HEK293 (cell line): ENCODE measurements at regions not wholly inside any gene's neighbourhood (a gene's known extent, or its start where the extent isn't known, plus 50 kb on each side); places are given as distances from the start of the nearest gene placed in this dataset.

Source experiments
- CTCF ChIA-PET: fragments of 350-600 bp; formaldehyde crosslinking; extraction: SDS; loops from one replicate; lab custom pipeline; 2021; ENCODE audit warnings: antibody characterized with exemption; lab: Yijun Ruan, JAX
- POLR2A ChIA-PET: fragments of 300-600 bp; formaldehyde crosslinking; extraction: SDS; loops from one replicate; lab custom pipeline; 2020; ENCODE audit warnings: antibody characterized with exemption, inconsistent platforms; lab: Yijun Ruan, JAX
- H3K27ac ChIP-seq: fragments of 200-500 bp; sonication (Bioruptor generic); 2 replicates; pipeline ENCODE4 v1.5.1; 2014; ENCODE audit warnings: low read depth, low read length, control low read depth, inconsistent platforms; ENCODE audit errors: extremely low read depth
- H3K36me3 ChIP-seq, 2 experiments: fragments of 200-500 bp in 1 of 2; sonication (Bioruptor generic) in 1 of 2; 1 replicate in 1 of 2; 2 replicates in 1 of 2; pipeline ENCODE4 v1.5.1; 2014 to 2017; ENCODE audit warnings: inconsistent platforms in 2 of 2, low read length in 2 of 2; ENCODE audit not compliant: control insufficient read depth in 2 of 2, insufficient read depth in 1 of 2
- H3K4me1 ChIP-seq: fragments of 200-500 bp; sonication (Bioruptor generic); 2 replicates; pipeline ENCODE4 v1.5.1; 2014; ENCODE audit warnings: mild to moderate bottlenecking, low read length, inconsistent platforms; ENCODE audit not compliant: control insufficient read depth, insufficient read depth
- H3K4me3 ChIP-seq: 2 replicates; pipeline ENCODE4 v1.5.1; 2011; ENCODE audit warnings: low read depth, mild to moderate bottlenecking, control low read depth, low read length, moderate library complexity
- H3K9me3 ChIP-seq: fragments of 200-500 bp; sonication (Bioruptor generic); 2 replicates; pipeline ENCODE4 v1.5.1; 2014; ENCODE audit warnings: low read depth, low read length, inconsistent platforms; ENCODE audit not compliant: control insufficient read depth, insufficient read depth
- FEZF1 ChIP-seq: fragments of 450-650 bp; formaldehyde crosslinking; IDR thresholded peaks from 2 replicates; pipeline ENCODE4 v1.5.1; 2016; ENCODE audit warnings: missing biosample characterization, missing genetic modification characterization
- MEIS1 ChIP-seq: sonication (generic); formaldehyde crosslinking; IDR thresholded peaks from 2 replicates; pipeline ENCODE4 v1.8.1; 2022; ENCODE audit warnings: missing genetic modification reagents, mild to moderate bottlenecking, borderline replicate concordance
- SP2 ChIP-seq: fragments of 450-650 bp; formaldehyde crosslinking; IDR thresholded peaks from 2 replicates; pipeline ENCODE4 v1.5.1; 2016; ENCODE audit warnings: missing biosample characterization, missing genetic modification characterization
- TRIM28 ChIP-seq: IDR thresholded peaks from 2 replicates; pipeline ENCODE4 v1.6.1; 2011; ENCODE audit warnings: low read length, control low read depth, borderline replicate concordance
- WT1 ChIP-seq: fragments of 450-650 bp; formaldehyde crosslinking; IDR thresholded peaks from 2 replicates; pipeline ENCODE4 v1.5.1; 2016; ENCODE audit warnings: missing biosample characterization, missing genetic modification characterization
- ZNF202 ChIP-seq: fragments of 450-650 bp; formaldehyde crosslinking; IDR thresholded peaks from 2 replicates; pipeline ENCODE4 v1.5.1; 2016; ENCODE audit warnings: missing biosample characterization, missing genetic modification characterization, borderline replicate concordance
- ZNF214 ChIP-seq: fragments of 450-650 bp; formaldehyde crosslinking; IDR thresholded peaks from 2 replicates; pipeline ENCODE4 v1.5.1; 2017; ENCODE audit warnings: missing biosample characterization, mild to moderate bottlenecking, missing genetic modification characterization, borderline replicate concordance
- ZNF274 ChIP-seq, 2 experiments: fragments of 200-500 bp in 1 of 2; fragments of 450-650 bp in 1 of 2; sonication (Bioruptor generic) in 1 of 2; formaldehyde crosslinking in 1 of 2; IDR thresholded peaks; 2 replicates each; pipeline versions ENCODE4 v1.5.1 to v1.6.1; 2014 to 2016; ENCODE audit warnings: borderline replicate concordance in 1 of 2, inconsistent platforms in 1 of 2, low read length in 1 of 2, missing biosample characterization in 1 of 2, missing genetic modification characterization in 1 of 2
- ZNF544 ChIP-seq: fragments of 450-650 bp; formaldehyde crosslinking; IDR thresholded peaks from 2 replicates; pipeline ENCODE4 v1.5.0; 2017; ENCODE audit warnings: missing biosample characterization, missing genetic modification characterization
- ZNF549 ChIP-seq: fragments of 450-650 bp; IDR thresholded peaks from 2 replicates; pipeline ENCODE4 v1.5.1; 2018; ENCODE audit warnings: missing biosample characterization, missing genetic modification characterization, mild to moderate bottlenecking, inconsistent platforms, moderate library complexity
- ZNF555 ChIP-seq: fragments of 450-650 bp; formaldehyde crosslinking; conservative IDR thresholded peaks from 2 replicates; pipeline ENCODE4 v1.5.1; 2017; ENCODE audit warnings: missing biosample characterization, mild to moderate bottlenecking, missing genetic modification characterization, inconsistent platforms
- ZNF624 ChIP-seq: fragments of 450-650 bp; formaldehyde crosslinking; IDR thresholded peaks from 2 replicates; pipeline ENCODE4 v1.5.1; 2017; ENCODE audit warnings: missing biosample characterization, missing genetic modification characterization
- ZNF670 ChIP-seq: fragments of 450-650 bp; formaldehyde crosslinking; IDR thresholded peaks from 2 replicates; pipeline ENCODE4 v1.5.1; 2016; ENCODE audit warnings: missing biosample characterization, missing genetic modification characterization, low read depth
- ZNF76 ChIP-seq: fragments of 450-650 bp; formaldehyde crosslinking; IDR thresholded peaks from 2 replicates; pipeline ENCODE4; 2016; ENCODE audit warnings: low read depth, missing biosample characterization, missing genetic modification characterization, borderline replicate concordance
- ZNF768 ChIP-seq: fragments of 450-650 bp; formaldehyde crosslinking; IDR thresholded peaks from 2 replicates; pipeline ENCODE4 v1.5.1; 2018; ENCODE audit warnings: missing biosample characterization, mild to moderate bottlenecking, missing genetic modification characterization
- ZNF792 ChIP-seq: fragments of 450-650 bp; formaldehyde crosslinking; IDR thresholded peaks from 2 replicates; pipeline ENCODE4 v1.5.1; 2016; ENCODE audit warnings: missing biosample characterization, missing genetic modification characterization
- ZNF830 ChIP-seq: fragments of 450-650 bp; IDR thresholded peaks from 2 replicates; pipeline ENCODE4 v1.5.0; 2018; ENCODE audit warnings: missing biosample characterization, missing genetic modification characterization, low read depth, mild to moderate bottlenecking, moderate library complexity
- ZSCAN16 ChIP-seq: fragments of 450-650 bp; formaldehyde crosslinking; IDR thresholded peaks from 2 replicates; pipeline ENCODE4 v1.5.1; 2016; ENCODE audit warnings: missing biosample characterization, missing genetic modification characterization
- TF ChIP-seq, protein P1 (sequence below): fragments of 450-650 bp; formaldehyde crosslinking; IDR thresholded peaks from 2 replicates; pipeline ENCODE4 v1.5.1; 2016; ENCODE audit warnings: missing biosample characterization, missing genetic modification characterization, borderline replicate concordance
- TF ChIP-seq, protein P2 (sequence below): fragments of 450-650 bp; formaldehyde crosslinking; IDR thresholded peaks from 2 replicates; pipeline ENCODE4 v1.5.1; 2016; ENCODE audit warnings: missing biosample characterization, missing genetic modification characterization, low read depth
- TF ChIP-seq, protein P3 (sequence below): fragments of 450-650 bp; formaldehyde crosslinking; IDR thresholded peaks from 2 replicates; pipeline ENCODE4 v1.5.1; 2016; ENCODE audit warnings: missing biosample characterization, missing genetic modification characterization
- TF ChIP-seq, protein P4 (sequence below): fragments of 450-650 bp; formaldehyde crosslinking; IDR thresholded peaks from 2 replicates; pipeline ENCODE4 v1.5.1; 2016; ENCODE audit warnings: missing biosample characterization, missing genetic modification characterization

DNA sequence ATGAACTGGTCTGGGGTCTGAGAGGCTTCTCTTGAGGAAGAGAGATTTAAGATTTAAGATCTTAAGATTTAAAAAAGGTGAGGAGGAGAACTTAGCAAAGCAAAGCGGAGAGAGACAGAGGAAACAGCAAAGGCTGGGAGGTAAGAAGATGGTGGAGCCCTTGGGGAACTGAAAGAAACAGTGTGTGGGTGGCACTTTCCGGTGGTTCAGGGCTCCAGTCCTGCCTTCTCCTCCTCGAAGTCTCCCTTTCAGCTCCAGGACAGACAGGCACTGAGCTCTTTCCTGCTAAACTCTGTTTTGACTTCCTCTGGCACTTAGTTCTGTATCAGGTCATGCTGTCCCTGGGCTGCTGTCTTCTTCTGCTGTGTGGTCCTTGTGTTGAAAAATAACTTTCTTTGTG, 298.7 kb upstream of the SRRM4 start:
- Histone ChIP-seq H3K9me3 (no peaks in the 10 kb centered on the region), H3K4me1 (no peaks in the 10 kb centered on the region), H3K36me3 (no peaks in the 10 kb centered on the region), H3K27ac (no peak overlapping the region), H3K4me3 (no peak overlapping the region)
- CTCF ChIA-PET = no interaction called here
- POLR2A ChIA-PET = no interaction called here
- no peak for TF ChIP-seq ZNF768 (tag by site-specific recombination)

DNA sequence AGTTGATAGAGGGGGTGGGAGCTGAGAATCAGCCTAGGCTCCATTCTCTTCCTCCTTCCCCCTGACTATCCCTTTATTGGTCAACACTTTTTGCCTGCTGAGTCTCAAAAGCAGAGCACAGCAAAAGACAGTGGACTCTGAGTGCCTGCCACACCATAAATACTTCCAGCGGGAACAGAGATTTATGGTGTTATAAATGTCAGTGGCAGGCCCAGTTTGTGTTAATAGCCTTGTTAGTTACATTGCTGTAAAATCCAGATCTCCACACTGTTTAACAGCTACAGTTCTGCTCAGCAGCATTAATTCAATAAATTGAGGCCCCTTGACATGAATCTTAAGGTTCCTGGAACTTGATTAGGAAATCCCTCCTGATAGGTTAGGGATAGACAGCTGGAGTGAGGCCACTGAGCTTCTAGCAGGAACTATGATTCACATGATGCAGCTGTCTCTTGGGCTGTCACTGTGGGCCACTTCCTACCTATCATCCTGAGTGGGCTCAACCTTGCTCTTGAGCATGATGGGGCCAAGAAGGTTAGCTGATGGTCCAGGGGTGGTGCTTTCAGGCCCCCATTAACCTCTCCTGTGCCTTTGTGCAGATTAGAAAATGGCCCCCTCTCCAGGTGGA, 295.2 kb upstream of the SRRM4 start:
- Histone ChIP-seq H3K4me1 (no peaks in the 10 kb centered on the region), H3K36me3 (no peaks in the 10 kb centered on the region), H3K27ac (no peak overlapping the region), H3K4me3 (no peak overlapping the region), H3K9me3 (no peaks in the 10 kb centered on the region)
- POLR2A ChIA-PET = no interaction called here
- CTCF ChIA-PET = no interaction called here
- TF ChIP-seq ZNF624 (tag by site-specific recombination) = no peak
- TF ChIP-seq ZNF202 = no peak
- no peak for TF ChIP-seq ZNF830 (tag by site-specific recombination)
- TF ChIP-seq FEZF1 (tag by site-specific recombination) = no peak
- TF ChIP-seq ZSCAN16 (tag by site-specific recombination) = no peak
- no peak for TF ChIP-seq ZNF792 (tag by site-specific recombination)
- no peak for TF ChIP-seq ZNF214 (tag by site-specific recombination)

DNA sequence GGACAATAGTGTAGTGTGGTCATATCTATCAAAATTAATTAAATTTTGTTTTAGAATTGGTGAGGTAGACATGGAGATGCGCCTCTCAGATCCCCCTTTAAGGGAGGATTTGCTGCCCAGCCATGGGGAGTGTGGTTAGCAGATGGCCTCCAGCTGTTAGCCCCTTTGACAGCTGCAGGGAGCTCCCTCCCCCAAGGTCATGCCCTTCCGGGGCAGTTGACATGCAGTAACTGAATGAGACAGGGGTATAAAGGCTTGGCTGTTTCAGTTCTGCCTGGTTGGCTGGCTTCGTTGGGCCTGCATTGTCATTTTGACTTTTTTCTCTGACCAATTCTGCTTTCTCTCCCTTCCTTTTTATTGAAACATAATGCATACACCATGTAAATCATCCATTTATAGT, 291.5 kb upstream of the SRRM4 start:
- no peaks in the 10 kb centered on the region for H3K36me3 ChIP-seq
- no peaks in the 10 kb centered on the region for H3K4me1 ChIP-seq
- H3K9me3 ChIP-seq = no peaks in the 10 kb centered on the region
- H3K4me3 ChIP-seq = no peak overlapping the region
- CTCF ChIA-PET = no interaction called here
- POLR2A ChIA-PET = no interaction called here
- TF ChIP-seq WT1 (tag by site-specific recombination) = no peak
- TF ChIP-seq, protein P1, sequence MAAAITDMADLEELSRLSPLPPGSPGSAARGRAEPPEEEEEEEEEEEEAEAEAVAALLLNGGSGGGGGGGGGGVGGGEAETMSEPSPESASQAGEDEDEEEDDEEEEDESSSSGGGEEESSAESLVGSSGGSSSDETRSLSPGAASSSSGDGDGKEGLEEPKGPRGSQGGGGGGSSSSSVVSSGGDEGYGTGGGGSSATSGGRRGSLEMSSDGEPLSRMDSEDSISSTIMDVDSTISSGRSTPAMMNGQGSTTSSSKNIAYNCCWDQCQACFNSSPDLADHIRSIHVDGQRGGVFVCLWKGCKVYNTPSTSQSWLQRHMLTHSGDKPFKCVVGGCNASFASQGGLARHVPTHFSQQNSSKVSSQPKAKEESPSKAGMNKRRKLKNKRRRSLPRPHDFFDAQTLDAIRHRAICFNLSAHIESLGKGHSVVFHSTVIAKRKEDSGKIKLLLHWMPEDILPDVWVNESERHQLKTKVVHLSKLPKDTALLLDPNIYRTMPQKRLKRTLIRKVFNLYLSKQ (tag by site-specific recombination) = no peak
- TF ChIP-seq, protein P2, sequence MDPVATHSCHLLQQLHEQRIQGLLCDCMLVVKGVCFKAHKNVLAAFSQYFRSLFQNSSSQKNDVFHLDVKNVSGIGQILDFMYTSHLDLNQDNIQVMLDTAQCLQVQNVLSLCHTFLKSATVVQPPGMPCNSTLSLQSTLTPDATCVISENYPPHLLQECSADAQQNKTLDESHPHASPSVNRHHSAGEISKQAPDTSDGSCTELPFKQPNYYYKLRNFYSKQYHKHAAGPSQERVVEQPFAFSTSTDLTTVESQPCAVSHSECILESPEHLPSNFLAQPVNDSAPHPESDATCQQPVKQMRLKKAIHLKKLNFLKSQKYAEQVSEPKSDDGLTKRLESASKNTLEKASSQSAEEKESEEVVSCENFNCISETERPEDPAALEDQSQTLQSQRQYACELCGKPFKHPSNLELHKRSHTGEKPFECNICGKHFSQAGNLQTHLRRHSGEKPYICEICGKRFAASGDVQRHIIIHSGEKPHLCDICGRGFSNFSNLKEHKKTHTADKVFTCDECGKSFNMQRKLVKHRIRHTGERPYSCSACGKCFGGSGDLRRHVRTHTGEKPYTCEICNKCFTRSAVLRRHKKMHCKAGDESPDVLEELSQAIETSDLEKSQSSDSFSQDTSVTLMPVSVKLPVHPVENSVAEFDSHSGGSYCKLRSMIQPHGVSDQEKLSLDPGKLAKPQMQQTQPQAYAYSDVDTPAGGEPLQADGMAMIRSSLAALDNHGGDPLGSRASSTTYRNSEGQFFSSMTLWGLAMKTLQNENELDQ (tag by site-specific recombination) = no peak
- TF ChIP-seq, protein P3, sequence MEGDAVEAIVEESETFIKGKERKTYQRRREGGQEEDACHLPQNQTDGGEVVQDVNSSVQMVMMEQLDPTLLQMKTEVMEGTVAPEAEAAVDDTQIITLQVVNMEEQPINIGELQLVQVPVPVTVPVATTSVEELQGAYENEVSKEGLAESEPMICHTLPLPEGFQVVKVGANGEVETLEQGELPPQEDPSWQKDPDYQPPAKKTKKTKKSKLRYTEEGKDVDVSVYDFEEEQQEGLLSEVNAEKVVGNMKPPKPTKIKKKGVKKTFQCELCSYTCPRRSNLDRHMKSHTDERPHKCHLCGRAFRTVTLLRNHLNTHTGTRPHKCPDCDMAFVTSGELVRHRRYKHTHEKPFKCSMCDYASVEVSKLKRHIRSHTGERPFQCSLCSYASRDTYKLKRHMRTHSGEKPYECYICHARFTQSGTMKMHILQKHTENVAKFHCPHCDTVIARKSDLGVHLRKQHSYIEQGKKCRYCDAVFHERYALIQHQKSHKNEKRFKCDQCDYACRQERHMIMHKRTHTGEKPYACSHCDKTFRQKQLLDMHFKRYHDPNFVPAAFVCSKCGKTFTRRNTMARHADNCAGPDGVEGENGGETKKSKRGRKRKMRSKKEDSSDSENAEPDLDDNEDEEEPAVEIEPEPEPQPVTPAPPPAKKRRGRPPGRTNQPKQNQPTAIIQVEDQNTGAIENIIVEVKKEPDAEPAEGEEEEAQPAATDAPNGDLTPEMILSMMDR = no peak
- no peak overlapping the region for H3K27ac ChIP-seq

DNA sequence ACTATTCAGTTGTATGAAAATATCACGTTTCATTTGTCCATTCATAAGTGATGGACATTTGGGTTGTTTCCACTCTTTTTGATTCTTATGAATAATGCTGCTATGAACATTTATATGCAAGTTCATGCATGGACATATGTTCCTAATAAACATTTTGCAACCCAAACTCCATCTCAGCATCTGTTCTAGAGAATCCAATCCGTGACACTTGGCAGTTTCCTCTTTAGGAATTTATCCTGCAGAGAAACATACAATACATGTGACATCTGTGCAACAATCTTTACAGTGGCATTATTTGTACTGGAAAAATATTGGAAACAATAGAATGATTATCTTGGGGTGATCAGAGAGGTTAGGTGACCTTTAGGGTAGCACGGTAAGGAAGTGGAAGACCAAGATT, 290.8 kb upstream of the SRRM4 start:
- POLR2A ChIA-PET = no interaction called here
- Histone ChIP-seq H3K36me3 (no peaks in the 10 kb centered on the region), H3K4me3 (no peak overlapping the region), H3K9me3 (no peaks in the 10 kb centered on the region), H3K27ac (no peak overlapping the region), H3K4me1 (no peaks in the 10 kb centered on the region)
- CTCF ChIA-PET = no interaction called here
- no peak for TF ChIP-seq ZNF544 (tag by site-specific recombination)
- TF ChIP-seq, protein P4, sequence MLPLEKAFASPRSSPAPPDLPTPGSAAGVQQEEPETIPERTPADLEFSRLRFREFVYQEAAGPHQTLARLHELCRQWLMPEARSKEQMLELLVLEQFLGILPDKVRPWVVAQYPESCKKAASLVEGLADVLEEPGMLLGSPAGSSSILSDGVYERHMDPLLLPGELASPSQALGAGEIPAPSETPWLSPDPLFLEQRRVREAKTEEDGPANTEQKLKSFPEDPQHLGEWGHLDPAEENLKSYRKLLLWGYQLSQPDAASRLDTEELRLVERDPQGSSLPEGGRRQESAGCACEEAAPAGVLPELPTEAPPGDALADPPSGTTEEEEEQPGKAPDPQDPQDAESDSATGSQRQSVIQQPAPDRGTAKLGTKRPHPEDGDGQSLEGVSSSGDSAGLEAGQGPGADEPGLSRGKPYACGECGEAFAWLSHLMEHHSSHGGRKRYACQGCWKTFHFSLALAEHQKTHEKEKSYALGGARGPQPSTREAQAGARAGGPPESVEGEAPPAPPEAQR (tag by site-specific recombination) = no peak
- no peak for TF ChIP-seq ZNF670 (tag by site-specific recombination)
- TF ChIP-seq ZNF274 (IDR thresholded peaks at IDR 0.05; ENCODE audit: low read length) = no peak
- TF ChIP-seq ZNF274 (tag by site-specific recombination; IDR thresholded peaks at IDR 0.05; ENCODE audit: borderline replicate concordance) = no peak
- TF ChIP-seq ZNF76 (tag by site-specific recombination) = no peak
- no peak for TF ChIP-seq ZNF549
- TF ChIP-seq SP2 (tag by site-specific recombination) = no peak
- no peak for TF ChIP-seq ZNF555 (tag by site-specific recombination)
- TF ChIP-seq MEIS1 (CRISPR knock-in tag) = no peak
- TF ChIP-seq TRIM28 = no peak
